Sigmoid colon (tissue), 6 donors: ENCODE measurements at regions not wholly inside any gene's neighbourhood (a gene's known extent, or its start where the extent isn't known, plus 50 kb on each side); places are given as distances from the start of the nearest gene placed in this dataset.

Experiments
- DNase-seq: peaks from one replicate; pipeline ENCODE4 v3.0.0-alpha.2; 2019
- H3K27ac ChIP-seq, 4 donors: fragments of 200-600 bp; sonication (generic); one replicate each; pipeline ENCODE4 v1.5.1; 2016 to 2019; ENCODE audit warnings: mild to moderate bottlenecking in 1 of 4
- H3K27me3 ChIP-seq, 3 donors: fragments of 200-600 bp; sonication (generic); one replicate each; pipeline ENCODE4 v1.5.1; 2019; ENCODE audit warnings: mild to moderate bottlenecking in 1 of 3
- H3K36me3 ChIP-seq, 4 donors: fragments of 200-600 bp; sonication (generic); one replicate each; pipeline ENCODE4 v1.5.1; 2016 to 2019
- H3K4me1 ChIP-seq, 4 donors: fragments of 200-600 bp; sonication (generic); one replicate each; pipeline ENCODE4 v1.5.1; 2017 to 2019
- H3K4me3 ChIP-seq, 4 donors: fragments of 200-600 bp; sonication (generic); one replicate each; pipeline ENCODE4 v1.5.1; 2017 to 2019; ENCODE audit warnings: mild to moderate bottlenecking in 2 of 4, moderate library complexity in 1 of 4
- H3K9me3 ChIP-seq, 4 donors: fragments of 200-600 bp in 3 of 4; sonication (generic) in 3 of 4; one replicate each; pipeline versions ENCODE4 v1.5.1 to v1.6.1; 2013 to 2019
- CTCF ChIP-seq, 4 experiments: fragments of 450-650 bp in 3 of 4; fragments of 200-600 bp in 1 of 4; IDR thresholded peaks; one replicate each; pipeline ENCODE4 v1.5.1; 2016 to 2019; ENCODE audit warnings: antibody characterized with exemption in 4 of 4, mild to moderate bottlenecking in 3 of 4, moderate library complexity in 2 of 4
- EP300 ChIP-seq, 4 donors: sonication (generic); formaldehyde crosslinking; IDR thresholded peaks; one replicate each; pipeline ENCODE4 v1.6.1; 2017; ENCODE audit warnings: antibody characterized with exemption in 4 of 4
- POLR2A ChIP-seq, 2 donors: fragments of 450-650 bp; IDR thresholded peaks; one replicate each; pipeline ENCODE4 v1.6.1; 2016; ENCODE audit warnings: antibody characterized with exemption in 2 of 2, mild to moderate bottlenecking in 2 of 2, moderate library complexity in 2 of 2
- POLR2AphosphoS5 ChIP-seq, 4 donors: sonication (generic); formaldehyde crosslinking; IDR thresholded peaks; one replicate each; pipeline ENCODE4 v1.6.1; 2017; ENCODE audit warnings: antibody characterized with exemption in 4 of 4
- WGBS, 2 donors: extraction: QIAGEN DNeasy Blood & Tissue Kit; methylation state at CpG; one replicate each; pipeline ENCODE4 v1.1.7; 2013; 5-methylcytosine and 5-hydroxymethylcytosine counted together
- intact Hi-C: fragments of 100-400 bp; cut with DNase I; formaldehyde crosslinking; loops from one replicate; pipeline ENCODE4 v1.15.1; 2023
- donor health status: healthy with polysubstance abuse.
- donor health status: healthy.

GRCh38 chr10:78729800-78730199 is 339.0 kb upstream of the ZMIZ1 start:
- Histone ChIP-seq H3K9me3 (no peaks in the 10 kb centered on the region), H3K4me1 (peaks cover 0 to 10% (median 3%) of the 10 kb centered on the region in 4 donors), H3K36me3 (no peaks in the 10 kb centered on the region), H3K27ac (no peak overlapping the region), H3K27me3 (no peaks in the 10 kb centered on the region), H3K4me3 (no peak overlapping the region)
- WGBS, 2 donors = 20 to 33% methylated on average over 2 of the region's 2 CpGs
- intact Hi-C loops = no loop called here
- DNase-seq = no peak
- TF ChIP-seq POLR2A (IDR thresholded peaks at IDR 0.05) = no peak
- no peak for TF ChIP-seq CTCF (IDR thresholded peaks at IDR 0.05)
- no peak for TF ChIP-seq EP300 (IDR thresholded peaks at IDR 0.05)
- TF ChIP-seq POLR2AphosphoS5 (IDR thresholded peaks at IDR 0.05) = no peak

- H3K4me3 ChIP-seq = no peak overlapping the region
- DNase-seq = no peak
- no peaks in the 10 kb centered on the region for H3K9me3 ChIP-seq
- H3K4me1 ChIP-seq = peaks cover 0 to 10% (median 3%) of the 10 kb centered on the region in 4 donors
- no peak overlapping the region for H3K27ac ChIP-seq
- TF ChIP-seq CTCF (IDR thresholded peaks at IDR 0.05) (no peak), POLR2AphosphoS5 (IDR thresholded peaks at IDR 0.05) (no peak), EP300 (IDR thresholded peaks at IDR 0.05) (no peak), POLR2A (IDR thresholded peaks at IDR 0.05) (no peak)
- intact Hi-C loops = no loop called here
- H3K27me3 ChIP-seq = no peaks in the 10 kb centered on the region
- WGBS, 2 donors = 86 to 93% methylated on average over 8 of the region's 8 CpGs
- H3K36me3 ChIP-seq = no peaks in the 10 kb centered on the region
These were observed 338.0 kb upstream of the ZMIZ1 start for GRCh38 chr10:78730754-78731153.

DNA sequence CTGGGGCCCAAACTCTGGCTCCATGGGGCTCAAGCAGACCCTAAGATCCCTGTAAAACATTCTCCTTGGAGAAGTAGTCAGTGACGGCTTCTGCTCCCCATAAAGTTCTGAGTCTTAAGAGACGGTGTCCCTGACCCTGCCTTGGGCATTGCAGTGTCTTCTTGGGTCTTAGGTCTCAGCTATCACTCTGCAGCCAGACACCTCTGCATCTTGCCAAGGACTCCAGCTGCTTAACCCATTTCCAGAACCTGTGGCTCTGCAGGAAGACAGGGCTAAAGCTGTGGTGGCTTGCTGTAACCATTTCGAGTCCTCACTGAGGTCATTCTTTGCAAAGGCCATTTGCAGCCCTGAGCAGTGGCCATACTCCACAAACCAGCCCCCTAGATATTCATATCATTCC is 337.1 kb upstream of the ZMIZ1 start:
- no peak overlapping the region for H3K4me3 ChIP-seq
- intact Hi-C loops = no loop called here
- H3K4me1 ChIP-seq = peaks cover 0 to 10% (median 3%) of the 10 kb centered on the region in 4 donors
- no peaks in the 10 kb centered on the region for H3K9me3 ChIP-seq
- TF ChIP-seq CTCF (IDR thresholded peaks at IDR 0.05) = no peak
- TF ChIP-seq EP300 (IDR thresholded peaks at IDR 0.05) = no peak
- no peak for TF ChIP-seq POLR2AphosphoS5 (IDR thresholded peaks at IDR 0.05)
- no peak for TF ChIP-seq POLR2A (IDR thresholded peaks at IDR 0.05)
- DNase-seq = no peak
- 86 to 90% methylated on average over 3 of the region's 3 CpGs for WGBS, 2 donors
- no peak overlapping the region for H3K27ac ChIP-seq
- no peaks in the 10 kb centered on the region for H3K27me3 ChIP-seq
- no peaks in the 10 kb centered on the region for H3K36me3 ChIP-seq

DNA sequence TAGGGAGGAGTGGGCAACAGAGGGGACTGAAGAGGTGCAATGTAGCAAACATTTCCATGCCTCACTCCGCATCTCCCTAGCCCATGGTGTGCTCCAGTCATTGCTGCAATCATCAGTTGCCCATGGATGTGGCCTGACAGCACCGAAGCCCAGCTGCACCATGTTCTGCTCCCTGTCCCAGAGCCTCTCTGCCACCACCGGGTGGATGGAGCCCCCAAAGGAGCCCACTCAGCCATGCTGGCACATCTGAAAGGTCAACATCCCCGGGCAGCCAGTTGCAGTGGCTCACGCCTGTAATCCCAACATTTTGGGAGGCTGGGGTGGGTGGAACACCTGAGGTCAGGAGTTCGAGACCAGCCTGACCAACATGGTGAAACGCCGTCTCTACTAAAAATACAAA is 336.4 kb upstream of the ZMIZ1 start:
- TF ChIP-seq POLR2A (IDR thresholded peaks at IDR 0.05) (no peak), CTCF (IDR thresholded peaks at IDR 0.05) (no peak), POLR2AphosphoS5 (IDR thresholded peaks at IDR 0.05) (no peak)
- Histone ChIP-seq H3K27ac (no peak overlapping the region), H3K4me1 (peaks cover 0 to 10% (median 3%) of the 10 kb centered on the region in 4 donors), H3K36me3 (no peaks in the 10 kb centered on the region), H3K9me3 (no peaks in the 10 kb centered on the region), H3K27me3 (no peaks in the 10 kb centered on the region), H3K4me3 (no peak overlapping the region)
- DNase-seq = no peak
- WGBS, 2 donors = 92 to 94% methylated on average over 8 of the region's 8 CpGs
- intact Hi-C loops = no loop called here

DNA sequence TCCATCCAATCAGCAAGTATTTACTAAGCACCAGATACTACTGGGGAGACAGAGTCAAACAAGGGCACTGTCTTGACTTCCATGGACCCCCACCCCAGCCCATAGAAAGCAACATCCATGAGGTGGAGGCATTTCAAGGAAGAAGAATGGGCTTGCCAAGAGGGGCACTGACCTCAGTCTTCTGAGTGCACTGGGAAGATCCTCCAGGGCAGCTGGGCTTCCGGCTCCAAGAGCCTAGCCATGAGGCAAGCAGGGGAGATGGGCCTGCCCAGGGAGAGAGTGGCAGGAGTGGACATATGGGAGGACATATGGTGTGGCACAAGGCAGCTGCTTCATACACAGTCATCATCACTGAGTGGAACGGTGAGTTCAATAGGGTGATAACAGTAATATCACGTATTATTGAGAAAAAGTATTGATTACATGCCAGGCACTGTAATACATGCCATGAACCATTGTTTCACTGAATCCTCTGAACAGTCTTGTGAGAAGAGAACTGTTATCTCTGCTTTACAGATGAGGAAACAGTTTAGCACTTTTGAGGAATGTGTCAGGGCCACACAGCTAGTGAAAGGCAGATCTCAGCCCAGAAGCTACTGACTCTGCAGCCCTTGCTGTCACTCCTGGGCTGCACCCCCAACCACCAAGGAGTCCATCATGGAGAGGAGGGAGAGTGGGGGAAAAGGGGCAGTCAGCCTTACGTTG is 331.7 kb upstream of the ZMIZ1 start:
- intact Hi-C loops = no loop called here
- Histone ChIP-seq H3K9me3 (no peaks in the 10 kb centered on the region), H3K27me3 (no peaks in the 10 kb centered on the region), H3K36me3 (no peaks in the 10 kb centered on the region), H3K4me3 (no peak overlapping the region), H3K4me1 (peaks cover 0 to 12% (median 6%) of the 10 kb centered on the region in 4 donors), H3K27ac (no peak overlapping the region)
- TF ChIP-seq CTCF (IDR thresholded peaks at IDR 0.05) = no peak
- no peak for TF ChIP-seq EP300 (IDR thresholded peaks at IDR 0.05)
- TF ChIP-seq POLR2AphosphoS5 (IDR thresholded peaks at IDR 0.05) = no peak
- TF ChIP-seq POLR2A (IDR thresholded peaks at IDR 0.05) = no peak
- 79 to 88% methylated on average over 4 of the region's 4 CpGs for WGBS, 2 donors
- no peak for DNase-seq
